Neural crest cell (in vitro differentiated cells): ENCODE measurements at regions not wholly inside any gene's neighbourhood (a gene's known extent, or its start where the extent isn't known, plus 50 kb on each side); places are given as distances from the start of the nearest gene placed in this dataset.

ENCODE experiments used
- DNase-seq: peaks from one replicate; pipeline ENCODE4 v3.0.0; 2021; ENCODE audit warnings: low read depth, mixed read lengths, low spot score
- H3K27ac Mint-ChIP-seq: one replicate; pipeline ENCODE4 v1.8.0; 2021; ENCODE audit warnings: mild to moderate bottlenecking, mixed read lengths; ENCODE audit not compliant: unreplicated experiment
- H3K27me3 Mint-ChIP-seq: 2 replicates; pipeline ENCODE4 v1.8.0; 2021; ENCODE audit warnings: low read depth, mild to moderate bottlenecking, mixed read lengths
- H3K36me3 Mint-ChIP-seq: 2 replicates; pipeline ENCODE4 v1.8.0; 2021; ENCODE audit warnings: low read depth, mild to moderate bottlenecking, mixed read lengths
- H3K4me1 Mint-ChIP-seq: 2 replicates; pipeline ENCODE4 v1.8.0; 2021; ENCODE audit warnings: mixed read lengths
- H3K4me3 Mint-ChIP-seq: one replicate; pipeline ENCODE4 v1.8.0; 2021; ENCODE audit warnings: mild to moderate bottlenecking, mixed read lengths
- H3K9me3 Mint-ChIP-seq: 2 replicates; pipeline ENCODE4 v1.8.0; 2021; ENCODE audit warnings: mixed read lengths
- TF ChIP-seq, protein P1 (sequence below): fragments of 200-600 bp; sonication (generic); conservative IDR thresholded peaks from 2 replicates; pipeline ENCODE4 v1.5.0; 2021; ENCODE audit warnings: antibody characterized with exemption, mild to moderate bottlenecking

DNA sequence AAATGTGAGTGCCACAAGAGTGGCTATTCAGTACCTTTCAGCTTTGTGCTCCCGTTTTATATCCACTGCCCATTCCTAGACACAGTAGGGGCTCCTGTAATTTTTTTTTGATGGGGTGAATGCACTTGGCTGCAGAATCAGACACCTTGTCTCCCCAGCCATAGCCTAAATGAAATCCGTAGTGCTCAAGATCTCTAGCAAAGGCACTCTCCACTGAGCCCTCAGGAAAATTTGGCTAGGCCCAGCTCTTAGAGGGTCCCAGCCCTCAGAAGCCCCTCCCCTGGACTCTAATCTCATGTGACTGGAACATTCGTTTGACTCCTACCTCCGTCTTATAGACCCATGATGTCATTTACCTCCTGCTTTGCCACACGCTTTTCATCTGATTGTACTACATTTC, 323.9 kb downstream of the SMAD2 start:
- no peak for DNase-seq
- H3K9me3 Mint-ChIP-seq, result no peaks in the 10 kb centered on the region
- no peaks in the 10 kb centered on the region for H3K36me3 Mint-ChIP-seq
- H3K27me3 Mint-ChIP-seq, result peaks cover 14% of the 10 kb centered on the region
- no peak overlapping the region for H3K4me3 Mint-ChIP-seq
- no peaks in the 10 kb centered on the region for H3K4me1 Mint-ChIP-seq
- TF ChIP-seq, protein P1, sequence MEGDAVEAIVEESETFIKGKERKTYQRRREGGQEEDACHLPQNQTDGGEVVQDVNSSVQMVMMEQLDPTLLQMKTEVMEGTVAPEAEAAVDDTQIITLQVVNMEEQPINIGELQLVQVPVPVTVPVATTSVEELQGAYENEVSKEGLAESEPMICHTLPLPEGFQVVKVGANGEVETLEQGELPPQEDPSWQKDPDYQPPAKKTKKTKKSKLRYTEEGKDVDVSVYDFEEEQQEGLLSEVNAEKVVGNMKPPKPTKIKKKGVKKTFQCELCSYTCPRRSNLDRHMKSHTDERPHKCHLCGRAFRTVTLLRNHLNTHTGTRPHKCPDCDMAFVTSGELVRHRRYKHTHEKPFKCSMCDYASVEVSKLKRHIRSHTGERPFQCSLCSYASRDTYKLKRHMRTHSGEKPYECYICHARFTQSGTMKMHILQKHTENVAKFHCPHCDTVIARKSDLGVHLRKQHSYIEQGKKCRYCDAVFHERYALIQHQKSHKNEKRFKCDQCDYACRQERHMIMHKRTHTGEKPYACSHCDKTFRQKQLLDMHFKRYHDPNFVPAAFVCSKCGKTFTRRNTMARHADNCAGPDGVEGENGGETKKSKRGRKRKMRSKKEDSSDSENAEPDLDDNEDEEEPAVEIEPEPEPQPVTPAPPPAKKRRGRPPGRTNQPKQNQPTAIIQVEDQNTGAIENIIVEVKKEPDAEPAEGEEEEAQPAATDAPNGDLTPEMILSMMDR, result no peak
- no peak overlapping the region for H3K27ac Mint-ChIP-seq

DNA sequence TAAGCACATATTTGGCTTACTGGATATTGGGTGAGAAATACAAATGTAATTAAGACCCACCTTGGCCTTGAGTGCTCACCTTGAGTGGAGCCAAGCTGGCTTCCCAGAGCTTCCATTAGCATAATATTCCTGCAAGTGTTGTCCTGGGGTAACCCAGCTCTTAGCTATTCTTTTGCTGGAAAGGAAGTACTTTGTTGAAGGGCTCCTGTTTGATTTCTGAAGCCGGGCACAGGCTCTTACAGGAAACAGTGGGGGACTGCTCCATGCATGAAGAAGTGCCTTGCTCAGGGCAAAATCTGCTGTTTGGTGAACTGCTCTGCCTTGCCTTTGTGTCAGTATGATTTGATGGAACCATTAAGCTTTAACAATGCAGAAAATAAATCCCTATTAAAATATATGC, 325.4 kb downstream of the SMAD2 start:
- Mint-ChIP-seq H3K4me1 (no peaks in the 10 kb centered on the region), H3K27ac (no peak overlapping the region), H3K9me3 (no peaks in the 10 kb centered on the region), H3K4me3 (no peak overlapping the region), H3K36me3 (no peaks in the 10 kb centered on the region), H3K27me3 (peaks cover 14% of the 10 kb centered on the region)
- no peak for DNase-seq
- TF ChIP-seq, protein P1, result no peak

DNA sequence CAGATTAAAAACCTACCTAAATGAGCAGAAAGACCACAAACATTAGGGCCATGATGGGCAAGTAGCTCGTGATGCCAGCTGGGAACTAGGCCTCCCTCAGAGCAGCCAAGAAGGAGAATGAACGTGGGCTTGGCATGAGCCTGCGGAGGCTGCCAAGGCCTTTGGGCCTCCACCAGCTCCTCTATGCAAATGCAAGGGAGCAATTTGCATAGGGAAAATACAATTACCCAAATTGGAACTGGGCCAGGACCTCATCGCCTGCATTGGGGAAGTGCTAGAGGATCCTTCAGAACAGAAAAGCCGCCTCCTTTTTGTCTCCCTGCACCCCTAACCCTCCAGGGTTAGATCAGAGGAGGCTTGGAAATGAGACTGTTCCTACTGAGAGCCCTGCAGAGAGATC, 326.4 kb downstream of the SMAD2 start:
- no peaks in the 10 kb centered on the region for H3K36me3 Mint-ChIP-seq
- H3K4me3 Mint-ChIP-seq, result no peak overlapping the region
- TF ChIP-seq, protein P1, result no peak

DNA sequence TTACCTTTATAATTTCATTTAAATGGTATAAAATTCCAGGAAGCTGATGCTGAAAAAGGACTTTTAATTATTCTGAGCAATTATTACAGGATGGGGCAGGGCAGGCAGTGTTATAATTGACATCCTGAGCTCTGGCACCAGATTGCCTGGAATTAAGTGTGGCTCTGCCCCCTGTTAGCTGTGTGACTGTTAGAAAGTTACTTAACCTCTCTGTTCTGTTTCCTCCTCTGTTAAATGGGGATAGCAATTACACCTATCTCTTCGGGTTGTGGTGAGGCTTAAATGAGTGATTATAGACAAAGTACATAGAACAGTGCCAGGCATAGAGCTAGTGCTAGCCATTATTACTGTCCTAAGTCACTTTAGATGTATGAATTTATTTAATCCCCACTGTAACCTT, 327.3 kb downstream of the SMAD2 start:
- no peak for DNase-seq
- Mint-ChIP-seq H3K27me3 (peaks cover 12% of the 10 kb centered on the region), H3K27ac (no peak overlapping the region), H3K4me3 (no peak overlapping the region), H3K9me3 (no peaks in the 10 kb centered on the region), H3K4me1 (no peaks in the 10 kb centered on the region), H3K36me3 (no peaks in the 10 kb centered on the region)
- TF ChIP-seq, protein P1, result no peak

More for the DNA sequence above, 326.4 kb downstream of the SMAD2 start:
- no peak overlapping the region for H3K27ac Mint-ChIP-seq
- H3K27me3 Mint-ChIP-seq, result peaks cover 14% of the 10 kb centered on the region
- no peaks in the 10 kb centered on the region for H3K4me1 Mint-ChIP-seq
- DNase-seq, result no peak
- no peaks in the 10 kb centered on the region for H3K9me3 Mint-ChIP-seq

DNA sequence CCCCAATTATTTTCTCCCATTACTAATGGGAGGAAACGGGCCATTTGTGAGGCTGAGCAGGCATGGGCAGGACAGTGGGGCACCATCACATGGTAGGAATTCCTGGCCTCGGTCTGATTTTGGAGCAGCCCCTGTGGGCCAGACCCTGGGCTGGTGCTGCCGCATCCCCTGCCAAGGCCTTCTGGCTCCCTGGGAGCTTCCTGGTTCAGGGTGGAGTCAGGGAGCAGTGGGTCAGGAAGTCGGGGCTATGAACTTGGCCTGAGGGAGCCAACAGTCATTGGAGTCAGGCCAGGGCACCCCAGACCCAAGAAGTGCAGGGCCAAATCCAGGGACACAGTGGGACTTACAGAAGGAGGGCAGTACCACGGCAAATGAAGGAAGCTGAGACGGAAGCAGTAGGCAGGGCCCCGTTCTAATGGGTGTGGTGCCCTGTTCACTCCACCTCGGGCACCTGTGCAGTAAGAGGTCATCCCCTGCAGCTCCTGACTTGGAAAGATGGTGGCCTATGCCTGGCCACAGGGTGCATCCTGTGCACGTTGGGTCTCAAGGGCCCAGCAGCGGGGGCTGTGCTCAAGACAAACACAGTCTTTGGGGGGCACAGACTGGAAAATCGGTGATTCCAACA, 328.1 kb downstream of the SMAD2 start:
- H3K4me1 Mint-ChIP-seq, result no peaks in the 10 kb centered on the region
- DNase-seq, result no peak
- no peak overlapping the region for H3K27ac Mint-ChIP-seq
- TF ChIP-seq, protein P1, result no peak
- no peaks in the 10 kb centered on the region for H3K36me3 Mint-ChIP-seq
- H3K9me3 Mint-ChIP-seq, result no peaks in the 10 kb centered on the region
- peaks cover 17% of the 10 kb centered on the region for H3K27me3 Mint-ChIP-seq
- no peak overlapping the region for H3K4me3 Mint-ChIP-seq
